IPS DF 6.9 (cell line): ENCODE measurements at regions not wholly inside any gene's neighbourhood (a gene's known extent, or its start where the extent isn't known, plus 50 kb on each side); places are given as distances from the start of the nearest gene placed in this dataset.

Experiments used
- DNase-seq: peaks from one replicate; pipeline ENCODE4 v3.0.0-alpha.2; 2013; ENCODE audit warnings: low read depth, low spot score
- H3K27ac ChIP-seq: one replicate; pipeline ENCODE4 v1.5.1; 2013; ENCODE audit warnings: low read length, control low read depth
- H3K27me3 ChIP-seq: 2 replicates; pipeline ENCODE4 v1.6.1; 2013; ENCODE audit warnings: mild to moderate bottlenecking, low read length; ENCODE audit not compliant: control insufficient read depth, insufficient read depth
- H3K36me3 ChIP-seq: 2 replicates; pipeline ENCODE4 v1.6.1; 2013; ENCODE audit warnings: low read length; ENCODE audit not compliant: control insufficient read depth, insufficient read depth
- H3K4me1 ChIP-seq: 2 replicates; pipeline ENCODE4 v1.6.1; 2013; ENCODE audit warnings: low read length; ENCODE audit not compliant: control insufficient read depth, insufficient read depth
- H3K4me3 ChIP-seq: 2 replicates; pipeline ENCODE4 v1.5.1; 2013; ENCODE audit warnings: mild to moderate bottlenecking, low read length
- H3K9me3 ChIP-seq: 2 replicates; pipeline ENCODE4 v1.6.1; 2013; ENCODE audit warnings: low read length, inconsistent platforms; ENCODE audit not compliant: control insufficient read depth, insufficient read depth
- WGBS: extraction: QIAGEN DNeasy Blood & Tissue Kit; methylation state at CpG from one replicate; pipeline ENCODE4 v1.1.7; 2013; ENCODE audit warnings: mixed read lengths, missing lambda C conversion rate; ENCODE audit not compliant: insufficient read length, insufficient coverage; 5-methylcytosine and 5-hydroxymethylcytosine counted together

DNA sequence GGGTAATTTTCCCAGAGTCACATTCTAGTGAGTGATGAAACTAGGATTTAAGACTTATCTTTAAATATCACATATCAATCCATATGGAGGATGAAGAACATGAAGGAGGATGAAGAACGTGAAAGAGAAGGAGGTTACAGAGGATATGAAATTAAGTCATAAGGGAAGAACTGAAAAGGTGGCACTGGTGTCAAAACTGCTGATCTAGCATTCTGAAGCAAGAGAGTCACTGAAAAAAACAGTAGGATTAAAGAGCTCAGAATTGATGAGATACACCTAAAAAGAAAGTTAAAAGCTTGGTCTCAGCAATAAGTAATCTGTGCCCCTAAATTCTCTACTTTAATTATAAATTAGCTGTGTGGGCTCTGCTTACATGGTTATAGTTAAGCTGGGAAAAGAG lies 156.5 kb downstream of the KCTD12 start:
- DNase-seq = no peak
- no peaks in the 10 kb centered on the region; the same call in 1 of the 2 replicates for H3K4me1 ChIP-seq
- WGBS = no CpG with 5 or more reads among the region's 1 CpG
- no peaks in the 10 kb centered on the region; the same call in 1 of the 2 replicates for H3K9me3 ChIP-seq
- no peaks in the 10 kb centered on the region for H3K27me3 ChIP-seq
- H3K36me3 ChIP-seq = no peaks in the 10 kb centered on the region
- no peak overlapping the region for H3K4me3 ChIP-seq
- no peak overlapping the region for H3K27ac ChIP-seq

DNA sequence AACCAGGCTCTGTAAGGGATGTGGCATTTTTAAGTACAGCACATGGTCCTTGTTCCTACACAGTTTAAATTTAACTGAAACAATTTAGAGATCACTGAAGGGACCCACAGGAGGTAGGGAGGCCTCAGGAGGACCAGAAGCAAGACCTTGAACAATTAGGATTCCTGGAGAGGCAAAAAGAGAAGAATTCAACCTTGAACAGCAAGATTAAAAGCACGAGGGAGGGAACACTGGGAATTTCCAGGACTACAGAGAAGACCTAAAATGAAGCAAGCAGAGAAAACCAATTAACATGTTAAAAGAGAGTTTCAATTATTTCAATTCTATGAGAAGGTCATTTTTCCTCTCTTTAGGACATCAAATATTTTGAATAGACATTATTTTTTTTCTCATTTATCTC lies 160.3 kb downstream of the KCTD12 start:
- Histone ChIP-seq H3K27ac (no peak overlapping the region), H3K4me3 (no peak overlapping the region), H3K9me3 (no peaks in the 10 kb centered on the region; the same call in 1 of the 2 replicates), H3K36me3 (no peaks in the 10 kb centered on the region), H3K27me3 (no peaks in the 10 kb centered on the region), H3K4me1 (peaks cover 2% of the 10 kb centered on the region; the same call in 1 of the 2 replicates)
- no CpG with 5 or more reads among the region's 1 CpG for WGBS
- DNase-seq = no peak

DNA sequence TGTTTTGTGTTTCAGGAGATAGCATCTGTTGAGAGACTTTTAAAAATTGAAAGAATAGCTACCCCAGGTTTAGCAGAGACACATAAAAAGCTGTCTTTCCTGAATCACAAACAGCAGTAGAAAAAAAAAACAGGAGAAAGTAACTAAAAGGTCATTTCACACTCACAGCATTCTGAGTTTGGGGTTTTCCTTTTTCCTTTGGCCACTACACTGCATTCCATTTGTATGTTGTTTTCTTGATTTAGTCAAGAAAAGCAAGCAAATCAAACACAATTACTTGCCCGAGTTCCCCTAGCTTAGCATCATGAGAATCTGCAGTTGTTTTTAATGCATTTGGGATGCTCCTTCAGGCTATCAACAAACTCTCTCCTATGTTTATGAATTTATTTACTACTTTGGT lies 161.0 kb downstream of the KCTD12 start:
- H3K36me3 ChIP-seq = no peaks in the 10 kb centered on the region
- WGBS = no CpG with 5 or more reads among the region's 1 CpG

DNA sequence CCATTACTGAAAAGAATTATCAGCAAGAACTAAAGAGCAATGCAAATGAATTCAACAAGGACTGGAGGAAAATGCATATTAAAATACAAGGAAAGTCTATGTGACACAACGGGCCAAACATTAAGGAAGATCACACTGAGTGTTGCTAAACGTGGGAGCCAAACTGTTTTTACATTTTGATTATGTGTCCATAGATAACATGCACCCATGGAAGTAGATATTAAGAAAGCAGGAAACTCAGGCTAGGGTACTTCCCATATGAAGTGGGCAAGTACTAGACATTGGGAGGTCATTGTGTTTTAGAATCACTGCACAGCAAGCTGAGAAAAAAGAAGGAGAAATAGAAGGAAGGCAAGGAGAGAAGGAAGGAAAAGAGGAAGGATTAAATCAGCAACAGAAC lies 161.8 kb downstream of the KCTD12 start:
- no peak for DNase-seq
- H3K9me3 ChIP-seq = no peaks in the 10 kb centered on the region; the same call in 1 of the 2 replicates
- no peaks in the 10 kb centered on the region for H3K36me3 ChIP-seq
- no peak overlapping the region for H3K4me3 ChIP-seq
- no peak overlapping the region for H3K27ac ChIP-seq
- H3K4me1 ChIP-seq = peaks cover 2% of the 10 kb centered on the region; the same call in 1 of the 2 replicates
- whole genome bisulfite sequencing = no CpG with 5 or more reads among the region's 2 CpGs
- no peaks in the 10 kb centered on the region for H3K27me3 ChIP-seq

More for the DNA sequence above, 161.0 kb downstream of the KCTD12 start:
- H3K4me3 ChIP-seq = no peak overlapping the region
- H3K4me1 ChIP-seq = peaks cover 2% of the 10 kb centered on the region; the same call in 1 of the 2 replicates
- H3K27me3 ChIP-seq = no peaks in the 10 kb centered on the region
- no peaks in the 10 kb centered on the region; the same call in 1 of the 2 replicates for H3K9me3 ChIP-seq
- no peak overlapping the region for H3K27ac ChIP-seq
- DNase-seq = no peak

DNA sequence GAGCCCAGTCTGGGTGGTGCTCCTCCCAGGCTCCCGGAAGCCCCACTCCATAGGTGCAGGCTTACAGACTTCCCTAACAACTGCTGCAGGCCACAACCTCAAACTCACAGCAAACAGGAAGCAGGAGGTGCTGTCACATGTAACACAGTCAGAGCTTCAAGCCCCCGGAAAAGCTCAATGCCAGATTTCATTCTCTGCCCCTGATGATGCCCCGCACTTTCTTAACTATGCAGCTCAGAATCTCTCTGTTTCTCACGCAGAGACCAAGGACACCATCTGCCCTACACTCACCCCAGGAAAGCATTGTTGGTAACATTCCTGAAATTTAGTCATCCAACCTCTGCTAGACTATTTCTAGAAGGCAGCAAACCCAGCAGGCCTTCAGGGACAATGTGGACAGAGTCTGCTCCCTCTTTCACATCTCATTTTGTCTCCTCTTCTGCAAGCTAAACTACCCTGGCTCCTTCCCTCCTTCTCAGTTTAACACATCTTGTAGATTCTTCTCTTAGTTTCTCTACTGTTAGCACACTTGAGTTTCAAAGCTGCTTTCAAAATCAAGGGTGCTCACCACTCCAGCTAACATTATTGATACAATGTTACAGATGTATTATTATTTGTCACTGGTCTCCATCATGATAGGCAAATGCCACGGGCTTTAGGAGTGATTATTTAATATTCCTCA lies 162.5 kb downstream of the KCTD12 start:
- no peak overlapping the region for H3K27ac ChIP-seq
- H3K9me3 ChIP-seq = no peaks in the 10 kb centered on the region; the same call in 1 of the 2 replicates
- no peaks in the 10 kb centered on the region for H3K36me3 ChIP-seq
- no CpG with 5 or more reads among the region's 5 CpGs for WGBS
- DNase-seq = peak; percentile 7
- no peak overlapping the region for H3K4me3 ChIP-seq
- peaks cover 2% of the 10 kb centered on the region; the same call in 1 of the 2 replicates for H3K4me1 ChIP-seq
- no peaks in the 10 kb centered on the region for H3K27me3 ChIP-seq

DNA sequence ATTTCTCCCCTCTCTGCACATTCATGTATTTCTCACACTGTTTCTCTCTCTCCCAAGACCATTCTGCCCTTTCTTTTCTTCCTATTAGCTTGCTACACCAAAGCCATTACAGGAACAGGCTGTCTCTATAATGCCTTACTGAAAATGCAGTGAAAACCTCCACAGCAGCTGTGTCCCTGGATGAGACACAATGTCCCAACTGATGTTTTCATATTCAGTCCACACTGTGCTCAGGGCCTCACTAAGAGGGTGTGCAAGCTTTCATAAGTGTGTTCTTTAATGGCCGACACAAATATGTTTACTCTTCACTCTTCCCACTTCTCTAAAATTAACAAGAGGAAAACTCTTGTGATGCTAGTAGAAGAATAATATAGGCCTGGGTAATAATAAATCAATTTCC lies 163.4 kb downstream of the KCTD12 start:
- no peak overlapping the region for H3K4me3 ChIP-seq
- WGBS = no CpG with 5 or more reads among the region's 1 CpG
- H3K4me1 ChIP-seq = peaks cover 2% of the 10 kb centered on the region; the same call in 1 of the 2 replicates
- no peaks in the 10 kb centered on the region for H3K36me3 ChIP-seq
- H3K9me3 ChIP-seq = no peaks in the 10 kb centered on the region; the same call in none of the 2 replicates
- no peak for DNase-seq
- H3K27ac ChIP-seq = no peak overlapping the region
- no peaks in the 10 kb centered on the region for H3K27me3 ChIP-seq

DNA sequence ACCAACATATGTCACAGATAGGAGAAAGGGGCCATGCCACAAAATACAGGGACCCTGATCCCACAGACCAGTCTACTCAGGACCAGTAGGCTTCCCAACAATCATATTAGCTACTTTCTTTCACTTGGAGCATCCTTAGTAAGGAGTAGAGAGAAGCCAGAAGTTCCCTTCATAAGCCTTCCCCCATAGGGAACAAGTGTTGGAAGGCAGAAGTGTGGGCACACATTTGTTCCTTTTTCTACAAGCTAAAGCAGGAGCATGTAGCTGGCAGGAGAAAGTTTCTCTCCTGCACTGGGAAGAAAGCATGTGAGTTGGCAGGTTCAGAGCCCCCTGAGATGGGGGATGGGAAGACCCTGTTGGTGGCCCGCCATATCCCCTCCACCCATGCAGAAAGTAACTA lies 165.4 kb downstream of the KCTD12 start:
- Histone ChIP-seq H3K27me3 (no peaks in the 10 kb centered on the region), H3K4me3 (no peak overlapping the region), H3K4me1 (peaks cover 2% of the 10 kb centered on the region; the same call in 1 of the 2 replicates), H3K9me3 (no peaks in the 10 kb centered on the region; the same call in 1 of the 2 replicates), H3K27ac (no peak overlapping the region), H3K36me3 (no peaks in the 10 kb centered on the region)
- WGBS = no CpG with 5 or more reads among the region's 1 CpG
- no peak for DNase-seq

DNA sequence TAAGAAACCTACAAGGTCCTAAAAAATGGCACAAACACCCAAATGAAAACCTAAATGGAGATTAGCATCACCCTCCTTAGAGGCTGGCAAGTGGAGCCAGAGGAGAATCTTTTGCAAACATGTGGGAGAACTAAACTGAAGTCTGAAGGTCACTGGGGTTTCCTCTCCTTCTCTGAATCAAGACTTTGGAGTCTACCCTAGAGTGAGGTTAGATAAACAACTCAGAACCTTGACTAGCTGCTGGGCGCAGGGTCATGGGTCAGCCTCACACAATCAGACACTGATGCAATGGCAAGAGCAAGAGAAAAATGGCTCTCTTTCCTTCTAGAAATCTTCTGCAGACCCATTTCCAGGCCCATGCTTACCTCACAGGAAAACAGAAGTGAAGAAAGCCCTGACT lies 165.8 kb downstream of the KCTD12 start:
- no peaks in the 10 kb centered on the region for H3K27me3 ChIP-seq
- peaks cover 2% of the 10 kb centered on the region; the same call in 1 of the 2 replicates for H3K4me1 ChIP-seq
- no peak overlapping the region for H3K27ac ChIP-seq
- H3K9me3 ChIP-seq = no peaks in the 10 kb centered on the region; the same call in 1 of the 2 replicates
- no peak overlapping the region for H3K4me3 ChIP-seq
- H3K36me3 ChIP-seq = no peaks in the 10 kb centered on the region
- no CpG with 5 or more reads among the region's 1 CpG for WGBS
- no peak for DNase-seq

DNA sequence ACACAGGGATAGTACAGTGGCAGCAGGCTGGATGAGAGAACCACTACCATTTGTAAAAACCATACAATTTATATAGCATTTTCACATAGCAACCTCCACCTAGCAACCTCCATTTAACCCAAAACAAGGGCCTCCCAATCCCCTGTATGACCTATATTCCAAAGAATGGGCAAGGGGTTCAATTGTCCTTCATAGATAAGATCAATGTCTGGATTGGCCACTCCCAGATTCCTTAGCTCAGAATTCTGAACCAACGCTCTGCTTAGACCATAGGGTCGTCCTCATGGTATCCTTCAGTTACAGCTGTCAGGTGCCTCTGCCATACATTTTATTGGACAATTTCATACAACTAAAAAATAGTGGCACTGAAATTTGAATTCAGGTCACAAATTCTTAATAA lies 166.2 kb downstream of the KCTD12 start:
- Histone ChIP-seq H3K36me3 (no peaks in the 10 kb centered on the region), H3K4me3 (no peak overlapping the region), H3K4me1 (peaks cover 2% of the 10 kb centered on the region; the same call in 1 of the 2 replicates), H3K27ac (no peak overlapping the region), H3K9me3 (no peaks in the 10 kb centered on the region; the same call in 1 of the 2 replicates), H3K27me3 (no peaks in the 10 kb centered on the region)
- no CpG with 5 or more reads among the region's 2 CpGs for WGBS
- no peak for DNase-seq

DNA sequence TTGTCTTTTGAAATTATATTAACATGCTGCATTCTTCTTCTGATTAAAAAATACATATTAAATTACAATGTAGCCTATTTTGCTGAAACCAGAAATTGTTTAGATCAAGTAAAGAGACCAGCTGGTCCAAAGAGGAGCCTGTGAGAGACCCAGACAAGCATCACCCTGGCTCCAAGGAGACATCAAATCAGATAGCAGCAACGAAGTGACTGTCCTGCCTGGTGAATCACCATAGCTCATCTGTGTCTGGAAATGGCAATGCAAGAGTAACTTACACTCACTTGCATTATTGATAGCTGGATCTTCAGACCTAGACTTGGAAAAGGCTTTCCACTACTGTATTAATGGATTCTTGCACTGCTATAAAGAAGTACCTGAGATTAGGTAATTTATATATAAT lies 169.1 kb downstream of the KCTD12 start:
- Histone ChIP-seq H3K27ac (no peak overlapping the region), H3K9me3 (no peaks in the 10 kb centered on the region; the same call in 1 of the 2 replicates), H3K36me3 (no peaks in the 10 kb centered on the region), H3K4me3 (no peak overlapping the region), H3K4me1 (no peaks in the 10 kb centered on the region), H3K27me3 (no peaks in the 10 kb centered on the region)
- WGBS = no CpG with 5 or more reads among the region's 1 CpG
- no peak for DNase-seq

DNA sequence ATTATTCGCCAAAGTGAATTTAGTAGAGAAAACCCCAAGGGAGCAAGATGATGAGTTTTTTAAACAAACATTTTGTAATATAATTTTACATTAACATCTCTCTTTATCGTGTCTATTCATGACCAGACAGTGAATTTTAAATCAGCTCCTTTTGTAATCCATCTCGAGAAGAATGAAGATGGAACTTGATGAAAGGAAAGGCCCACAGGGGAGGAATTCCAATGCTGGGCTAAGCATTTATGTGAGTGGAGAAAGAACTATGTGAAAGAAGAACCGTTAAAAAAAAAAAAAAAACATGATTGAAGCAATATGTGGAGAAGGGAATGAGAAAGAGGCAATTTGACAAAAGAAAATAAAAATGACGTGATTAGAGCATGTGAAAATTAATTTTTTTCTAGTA lies 170.6 kb downstream of the KCTD12 start:
- no peak overlapping the region for H3K4me3 ChIP-seq
- no peak overlapping the region for H3K27ac ChIP-seq
- no CpG with 5 or more reads among the region's 5 CpGs for WGBS
- no peaks in the 10 kb centered on the region for H3K4me1 ChIP-seq
- no peaks in the 10 kb centered on the region for H3K36me3 ChIP-seq
- no peak for DNase-seq
- H3K9me3 ChIP-seq = no peaks in the 10 kb centered on the region; the same call in 1 of the 2 replicates
- H3K27me3 ChIP-seq = no peaks in the 10 kb centered on the region
